Stimulated activated CD4-positive, alpha-beta T cell treated with anti-CD3 and anti-CD28 coated beads, Interleukin-4, amount 100 ng/mL, for 24 hours (primary cell): ENCODE measurements at regions not wholly inside any gene's neighbourhood (a gene's known extent, or its start where the extent isn't known, plus 50 kb on each side); places are given as distances from the start of the nearest gene placed in this dataset.
"Not testable (repeated sequence)": the region's sequence is repeated elsewhere in the genome, so short reads cannot be mapped to it uniquely, and the experiment has no call there.

Source experiments
- DNase-seq: peaks from one replicate; pipeline ENCODE4 v3.0.0-alpha.2; 2020

DNA sequence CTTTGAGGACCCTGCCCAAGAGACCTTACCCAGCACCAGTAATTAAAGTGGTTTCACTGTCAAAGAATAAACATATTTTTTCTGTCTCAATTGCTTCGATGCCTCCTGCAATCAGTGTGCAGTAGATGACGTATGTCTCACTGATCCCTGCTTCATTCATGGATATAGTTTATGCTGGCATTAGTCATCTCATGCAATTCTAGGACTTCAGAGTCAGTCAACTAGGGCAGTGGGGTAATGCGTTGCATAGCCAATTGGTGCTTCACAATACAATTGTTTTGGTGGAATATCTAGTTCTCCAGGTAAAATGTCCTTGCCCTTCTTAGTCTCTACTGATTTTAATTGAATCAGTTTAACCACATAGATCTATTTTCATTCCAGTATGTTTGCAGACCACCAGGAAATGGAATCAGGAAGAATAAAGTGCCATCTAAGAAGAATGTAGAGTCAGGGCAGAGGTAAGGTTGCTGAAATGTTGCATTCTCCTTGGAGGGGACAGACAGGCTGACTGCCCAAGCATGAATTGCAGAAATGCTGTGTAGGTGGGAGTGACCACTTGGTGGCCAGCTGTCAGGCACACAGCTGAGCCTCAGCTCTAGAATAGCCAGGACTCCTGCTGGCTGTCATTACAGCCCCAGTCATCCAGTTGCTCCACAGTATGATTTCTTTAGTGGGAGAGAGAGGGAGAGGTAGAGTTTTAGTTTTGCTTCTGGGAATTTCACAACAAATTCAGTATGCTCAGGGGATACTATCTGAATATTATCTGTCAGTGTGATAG, 73.5 kb upstream of the MEGF10 start:
- DNase-seq: no peak

DNA sequence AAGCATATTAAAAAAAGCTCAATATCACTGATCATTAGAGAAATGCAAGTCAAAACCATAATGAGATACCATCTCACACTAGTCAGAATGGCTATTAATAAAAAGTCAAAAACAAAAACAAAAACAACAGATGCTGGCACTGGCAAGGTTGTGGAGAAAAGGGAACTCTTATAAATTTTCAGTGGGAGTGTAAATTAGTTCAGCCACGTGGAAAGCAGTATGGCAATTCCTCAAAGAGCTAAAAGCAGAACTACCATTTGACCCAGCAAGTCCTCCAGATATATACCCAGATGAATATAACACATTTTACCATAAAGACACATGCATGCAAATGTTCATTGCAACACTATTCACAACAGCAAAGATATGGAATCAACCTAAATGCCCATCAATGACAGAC, 68.7 kb upstream of the MEGF10 start:
- DNase-seq: not testable (repeated sequence)

DNA sequence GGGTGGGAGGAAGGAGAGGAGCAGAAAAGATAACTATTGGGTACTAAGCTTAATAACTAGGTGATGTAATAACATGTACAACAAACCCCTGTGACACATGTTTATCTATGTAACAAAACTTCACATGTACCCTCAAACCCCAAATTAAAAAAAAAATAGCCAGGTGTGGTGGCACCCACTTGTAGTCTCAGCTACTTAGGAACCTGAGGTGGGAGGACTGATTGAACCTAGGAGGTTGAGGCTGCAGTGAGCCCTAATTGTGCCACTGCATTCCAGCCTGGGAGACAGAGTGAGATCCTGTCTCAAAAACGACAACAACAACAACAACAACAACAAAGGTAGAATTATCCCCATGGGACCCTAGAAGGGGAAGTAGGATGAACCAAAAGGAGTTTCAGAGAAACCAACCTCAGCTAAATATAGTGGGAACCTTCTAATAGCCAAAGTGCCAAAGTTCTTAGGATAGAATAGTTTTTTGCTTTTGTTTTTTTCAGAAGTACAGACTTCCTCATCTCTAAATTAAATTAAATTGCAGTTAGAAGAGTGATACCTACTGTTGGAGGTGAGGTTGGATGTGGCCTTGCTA, 67.9 kb upstream of the MEGF10 start:
- DNase-seq: not testable (repeated sequence)

GRCh38 chr5:127223256-127223974, 67.2 kb upstream of the MEGF10 start:
- DNase-seq: no peak

DNA sequence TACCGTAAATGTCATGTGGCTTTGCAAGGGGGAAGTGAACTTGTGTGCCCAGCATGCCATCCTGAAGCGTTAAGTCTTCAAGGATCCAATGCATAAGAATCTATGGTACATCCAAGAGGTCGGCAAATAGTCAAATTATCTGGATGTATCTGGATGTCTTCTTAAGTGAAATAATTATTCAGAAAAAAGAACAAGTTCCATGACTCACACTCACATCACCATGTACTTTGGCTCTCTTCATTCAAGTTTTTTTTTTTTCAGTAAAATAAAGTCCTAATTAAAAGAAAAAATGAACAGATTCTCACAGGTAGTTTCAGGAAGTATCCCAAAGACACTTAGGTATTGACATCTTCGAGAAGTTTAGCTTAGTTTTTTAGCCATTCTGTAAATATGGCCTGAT, 62.7 kb upstream of the MEGF10 start:
- no peak for DNase-seq

GRCh38 chr5:127228540-127229184, 61.9 kb upstream of the MEGF10 start:
- no peak for DNase-seq

- peak; percentile 43 for DNase-seq
Measured at GRCh38 chr5:127229185-127229889, 61.3 kb upstream of the MEGF10 start.

DNA sequence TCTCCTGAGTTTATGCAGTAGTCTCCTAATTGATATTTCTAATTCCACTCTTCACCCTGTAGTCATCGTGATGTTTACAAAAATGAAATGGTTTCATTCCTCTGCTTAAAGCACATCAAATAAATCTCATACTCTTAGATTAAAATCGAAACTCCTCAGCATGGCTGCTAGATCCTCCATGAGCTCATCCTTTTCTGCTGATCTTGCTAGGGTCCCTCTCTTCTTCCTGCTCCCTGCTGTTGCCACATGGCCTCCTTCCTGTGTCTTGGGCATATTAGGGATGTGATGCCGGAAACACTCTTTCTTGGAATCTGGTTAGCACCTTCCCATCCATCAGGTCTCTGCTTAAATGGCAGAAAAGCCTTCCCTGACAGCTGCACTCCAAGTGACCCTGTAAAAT, 59.5 kb upstream of the MEGF10 start:
- DNase-seq: no peak

GRCh38 chr5:127233590-127233989, 57.0 kb upstream of the MEGF10 start:
- no peak for DNase-seq

GRCh38 chr5:127235136-127235535, 55.5 kb upstream of the MEGF10 start:
- DNase-seq: no peak

DNA sequence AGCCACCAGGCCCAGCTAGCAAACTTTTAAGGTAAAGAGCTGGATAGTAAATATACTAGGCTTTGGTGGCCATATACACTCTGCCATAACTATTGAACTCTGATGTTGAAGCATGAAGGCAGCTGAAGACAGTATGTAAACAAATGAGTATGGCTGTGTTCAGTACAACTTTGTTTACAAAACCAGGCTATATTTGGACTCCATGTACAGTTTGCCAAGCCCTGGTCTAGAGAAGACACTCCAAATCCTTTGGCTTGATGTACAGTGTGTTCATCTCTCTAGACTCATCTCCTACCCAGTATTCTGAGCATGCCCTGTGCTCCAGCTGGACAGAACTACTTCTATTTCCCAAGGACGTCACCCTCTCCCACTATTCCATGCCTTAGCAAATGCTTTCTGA, 54.3 kb upstream of the MEGF10 start:
- DNase-seq: no peak
